NCI-H2171 (cell line): ENCODE measurements at regions not wholly inside any gene's neighbourhood (a gene's known extent, or its start where the extent isn't known, plus 50 kb on each side); places are given as distances from the start of the nearest gene placed in this dataset.
"Not testable (repeated sequence)": the region's sequence is repeated elsewhere in the genome, so short reads cannot be mapped to it uniquely, and the experiment has no call there.

ENCODE experiments used
- DNase-seq: peaks from one replicate; lab custom pipeline; 2025; lab: John Stamatoyannopoulos, UW

DNA sequence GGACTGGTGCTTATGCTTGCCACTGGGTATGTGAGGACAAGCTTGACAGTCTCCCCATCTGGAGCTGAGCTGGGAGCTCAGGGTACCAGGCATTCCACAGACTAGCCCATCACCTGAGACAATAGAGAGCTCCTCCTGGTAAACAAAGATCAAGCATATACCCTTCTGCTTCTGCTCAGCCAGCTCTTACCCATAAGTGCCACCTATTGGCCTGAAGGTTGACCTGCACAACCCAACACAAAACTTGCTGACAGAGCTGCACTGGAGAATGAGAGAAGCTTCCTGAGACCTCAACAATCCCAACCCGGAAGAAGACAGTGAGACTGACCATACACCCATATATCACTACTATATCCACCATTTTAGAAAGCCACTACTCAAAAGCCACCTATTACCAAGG is 1049.2 kb upstream of the INTU start:
- DNase-seq: no peak

DNA sequence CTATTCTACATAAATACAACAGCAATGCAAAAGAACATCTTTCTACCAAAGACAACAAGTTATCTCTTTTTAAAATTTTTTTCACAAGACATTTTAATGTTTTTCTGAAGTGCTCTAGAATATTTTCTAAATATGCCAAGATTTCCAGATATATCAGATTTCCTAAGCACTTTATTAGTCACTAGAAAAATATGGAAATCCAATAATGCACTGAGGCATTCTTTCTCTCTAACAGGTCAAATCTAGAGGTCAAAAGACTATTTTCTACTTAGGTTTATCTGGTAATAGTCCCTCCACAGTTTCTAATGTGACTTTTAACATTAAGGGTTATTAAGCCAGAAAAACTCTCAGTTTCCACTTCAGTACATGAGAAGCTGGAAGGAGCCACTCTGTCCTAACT is 1041.2 kb upstream of the INTU start:
- DNase-seq: no peak

DNA sequence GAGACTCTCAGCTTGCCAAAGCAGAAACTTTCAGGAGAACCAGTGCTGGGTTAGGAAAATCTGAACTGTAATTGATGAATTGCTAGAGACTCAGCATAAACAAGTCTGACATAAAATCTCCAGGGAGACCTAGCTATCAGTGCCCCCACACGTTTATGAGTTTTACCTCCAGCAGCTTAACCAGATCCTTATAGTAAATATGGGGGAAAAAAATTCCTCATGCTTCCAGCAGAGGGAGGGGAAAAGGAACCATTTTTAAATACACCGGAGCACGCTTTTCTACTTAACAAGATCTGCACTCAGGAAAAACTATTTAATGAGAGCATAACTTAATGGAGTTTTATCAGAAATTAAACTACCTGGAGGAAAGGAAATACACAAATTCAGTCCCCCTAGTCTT is 1040.7 kb upstream of the INTU start:
- DNase-seq: no peak

DNA sequence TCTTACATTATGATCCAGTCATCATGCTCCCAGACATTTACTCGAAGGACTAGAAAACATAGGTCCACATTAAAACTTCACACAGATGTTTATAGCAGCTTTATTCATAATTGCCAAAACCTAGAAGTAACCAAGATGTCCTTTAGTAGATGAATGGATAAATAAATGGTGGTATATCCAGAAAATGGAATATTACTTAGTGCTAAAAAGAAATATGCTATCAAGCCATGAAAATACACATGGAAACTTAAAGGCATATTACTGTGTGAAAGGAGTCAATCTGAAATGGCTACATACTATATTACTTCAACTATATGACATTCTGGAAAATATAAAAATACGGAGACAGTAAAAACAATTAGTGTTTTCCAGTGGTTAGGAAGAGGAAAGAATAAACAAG is 1039.1 kb upstream of the INTU start:
- no peak for DNase-seq

DNA sequence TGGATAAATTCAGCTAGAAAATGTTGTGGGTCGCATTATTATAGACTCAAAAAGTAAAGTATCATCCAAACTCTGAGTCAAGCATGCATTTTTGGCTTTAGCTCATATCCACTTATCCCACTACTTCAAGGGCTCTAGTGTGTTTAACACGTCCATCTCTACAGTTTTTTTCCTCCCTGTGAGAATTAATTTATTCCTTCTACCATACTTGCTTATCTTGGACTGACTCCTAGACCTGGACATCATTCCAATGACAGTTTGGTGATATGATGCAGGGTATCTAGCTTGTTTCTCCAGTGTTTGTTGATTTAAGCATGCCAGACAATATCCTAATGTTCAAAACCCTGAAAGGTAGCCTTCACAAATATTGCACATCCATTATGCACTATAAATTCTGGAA is 1037.1 kb upstream of the INTU start:
- DNase-seq: no peak

DNA sequence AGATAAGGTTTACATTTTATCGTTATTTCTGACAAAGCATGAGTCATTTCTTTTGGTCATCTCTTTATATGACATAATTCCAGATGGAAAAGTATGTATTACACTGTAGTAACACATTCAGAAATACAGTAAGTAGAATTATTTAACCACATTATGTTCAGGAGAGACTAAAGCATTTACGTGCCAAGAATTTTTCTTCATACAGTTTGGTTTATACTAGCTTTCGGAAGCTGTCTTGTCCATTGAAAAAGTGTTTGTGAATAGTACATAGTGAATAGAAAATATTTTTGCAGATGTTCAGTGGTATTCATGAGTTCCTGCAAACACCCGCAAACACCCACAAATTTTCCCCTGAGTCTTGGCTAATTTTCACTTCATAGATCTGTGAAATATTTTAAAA is 1033.0 kb upstream of the INTU start:
- DNase-seq: no peak

DNA sequence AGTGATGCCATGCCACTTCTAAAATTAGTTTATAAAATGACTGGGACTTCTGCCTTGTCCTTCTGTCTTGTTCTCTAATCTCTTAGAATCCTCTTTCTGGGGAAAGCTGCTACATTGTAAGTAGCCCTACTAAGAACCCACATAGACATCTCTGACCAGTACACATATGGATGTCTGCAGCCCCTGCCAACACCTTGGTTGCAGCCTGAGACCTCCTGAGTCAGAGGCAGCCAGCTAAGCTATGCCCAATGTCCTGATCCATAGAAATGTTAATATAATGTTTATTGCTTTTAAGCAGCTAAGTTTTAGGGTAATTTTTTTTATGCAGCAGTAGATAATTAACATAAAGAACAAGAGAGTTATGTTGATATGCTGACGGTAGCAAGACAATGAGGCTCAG is 1029.5 kb upstream of the INTU start:
- DNase-seq: no peak

DNA sequence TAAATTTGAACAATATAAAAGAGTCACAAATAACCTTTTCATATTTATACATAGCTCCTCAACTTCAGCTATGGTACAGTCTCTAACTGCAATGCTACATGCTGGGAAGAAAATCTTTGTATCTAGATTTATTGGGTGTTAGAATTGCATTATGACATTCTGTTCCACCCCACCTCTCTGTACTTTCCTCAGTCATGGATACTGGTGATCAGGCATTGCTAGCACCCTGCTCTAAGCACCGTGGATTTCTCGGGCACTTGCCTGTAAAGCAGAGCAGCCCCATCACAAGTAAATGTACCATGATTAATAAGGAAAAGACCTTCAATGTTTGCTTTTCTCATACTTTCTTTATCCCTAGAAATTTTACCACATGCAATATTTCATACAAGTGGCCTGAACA is 1028.9 kb upstream of the INTU start:
- no peak for DNase-seq

DNA sequence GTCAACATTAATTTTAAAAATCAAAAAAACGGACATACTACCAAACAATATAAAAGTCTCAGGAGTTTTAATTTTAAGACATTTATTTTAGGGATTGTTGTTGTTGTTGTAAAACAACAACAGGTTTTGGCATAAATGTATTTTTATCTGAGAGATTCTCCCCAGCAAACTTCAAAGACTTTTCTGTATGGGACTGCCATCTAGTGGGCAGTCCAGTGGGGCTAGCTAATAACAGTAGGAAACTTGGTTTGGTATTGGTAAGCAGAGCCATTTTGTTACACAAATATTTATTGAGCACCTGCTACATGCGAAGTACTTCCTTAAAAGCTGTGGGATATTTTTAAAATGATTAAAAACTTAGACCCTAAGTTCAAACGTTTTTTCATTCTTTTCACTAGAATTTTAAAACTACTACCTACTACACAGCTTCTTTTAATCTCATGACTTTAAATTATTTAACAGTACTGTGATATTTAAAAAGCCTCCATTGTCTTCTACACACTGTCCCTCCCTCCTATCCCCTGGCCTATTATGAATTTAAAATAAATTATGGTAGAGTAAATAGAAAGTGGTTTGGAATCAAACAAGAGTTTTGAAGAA is 1028.4 kb upstream of the INTU start:
- peak; percentile 8 for DNase-seq

DNA sequence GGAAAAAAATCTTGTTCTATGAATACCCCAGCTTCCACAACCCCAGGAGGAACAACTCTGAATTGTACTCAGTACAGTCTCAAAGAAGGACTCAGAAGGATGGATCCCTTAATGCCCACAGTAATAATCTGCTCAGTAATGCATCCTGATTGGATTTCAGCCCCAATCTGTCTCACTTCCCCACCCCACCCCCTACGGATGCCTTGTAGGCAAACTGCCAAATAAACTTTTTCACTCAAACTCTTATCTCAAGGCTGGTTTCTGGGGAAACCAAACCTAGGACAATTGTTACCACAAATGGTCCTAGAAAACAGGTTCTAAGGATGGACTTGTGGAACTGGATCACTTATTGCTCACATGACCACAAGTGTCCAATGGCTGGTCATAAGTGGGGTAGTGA is 1021.8 kb upstream of the INTU start:
- DNase-seq: no peak

DNA sequence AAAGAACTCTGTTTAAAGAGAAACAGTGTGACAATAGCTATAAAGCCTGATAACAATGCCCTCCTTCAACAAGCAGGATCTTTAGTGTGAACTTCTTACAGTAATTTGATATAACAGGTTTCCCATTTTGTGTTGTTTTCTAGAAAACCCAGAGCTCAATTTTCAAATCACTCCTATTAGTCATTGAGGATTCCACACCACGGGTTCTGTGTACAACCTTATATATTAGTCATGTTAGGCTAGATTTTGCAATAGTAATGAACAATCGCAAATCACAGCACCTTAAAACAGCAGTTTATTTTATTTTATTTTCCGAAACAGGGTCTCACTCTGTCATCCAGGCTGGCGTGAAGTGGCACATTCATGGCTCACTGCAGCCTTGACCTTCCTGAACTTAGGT is 1020.9 kb upstream of the INTU start:
- DNase-seq: no peak

DNA sequence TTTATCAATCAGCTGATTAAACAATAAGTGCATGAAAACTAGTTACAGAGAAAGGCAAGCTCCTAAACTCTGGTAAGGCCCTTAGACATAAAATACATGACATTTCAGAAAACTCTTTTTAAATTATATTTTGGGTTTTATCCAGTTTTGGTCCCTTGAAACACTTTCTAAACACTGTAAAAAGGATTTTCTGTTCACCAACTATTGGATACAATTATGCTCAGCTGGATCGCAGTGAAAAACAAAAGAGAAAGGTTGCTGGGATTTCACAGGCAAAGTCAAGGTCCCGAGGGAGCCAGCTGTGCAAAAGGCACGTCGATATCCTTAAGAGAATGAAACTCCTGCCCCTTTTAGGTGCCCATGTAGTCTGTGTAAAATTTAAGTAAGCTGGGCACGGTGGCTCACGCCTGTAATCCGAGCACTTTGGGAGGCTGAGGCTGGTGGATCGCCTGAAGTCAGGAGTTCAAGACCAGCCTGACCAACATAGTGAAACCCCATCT is 1018.4 kb upstream of the INTU start:
- no peak for DNase-seq

DNA sequence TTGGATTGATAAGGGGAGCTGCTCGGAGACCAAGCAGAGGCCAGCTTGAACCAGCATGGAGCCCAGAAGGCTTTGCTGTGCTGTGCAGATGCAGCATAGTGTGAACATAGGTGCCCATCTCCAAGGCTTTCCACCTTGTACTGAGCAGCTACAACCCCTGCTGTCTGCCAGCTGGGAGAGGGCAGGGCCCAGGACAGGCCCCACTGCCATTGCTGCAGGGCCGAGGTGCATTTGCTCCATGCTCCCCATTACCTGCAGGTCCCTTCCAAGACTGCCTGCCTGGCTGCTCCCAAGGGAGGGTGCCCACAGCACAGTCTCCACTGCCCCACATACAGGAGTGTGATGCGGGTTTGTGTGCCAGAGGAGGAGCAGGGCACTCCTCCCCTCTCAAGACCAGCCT is 1016.0 kb upstream of the INTU start:
- no peak for DNase-seq

DNA sequence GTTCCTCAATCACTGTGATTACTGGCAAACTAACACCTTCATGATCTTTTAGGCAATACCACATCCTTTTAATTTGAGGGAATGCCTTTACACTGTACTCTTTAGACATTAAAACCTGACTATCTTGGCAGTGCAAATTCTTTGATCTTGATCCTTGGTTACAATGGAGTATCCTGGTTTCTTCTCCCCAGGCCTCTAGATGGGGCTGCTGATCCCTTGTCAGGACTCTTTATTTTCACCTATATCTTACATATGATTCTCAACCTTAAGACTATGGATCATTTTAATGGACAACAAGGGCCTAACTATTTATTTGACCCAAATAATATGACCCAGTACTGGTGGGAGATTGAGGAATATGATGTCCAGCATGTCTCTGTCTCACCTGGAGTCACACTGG is 1005.5 kb upstream of the INTU start:
- DNase-seq: no peak

DNA sequence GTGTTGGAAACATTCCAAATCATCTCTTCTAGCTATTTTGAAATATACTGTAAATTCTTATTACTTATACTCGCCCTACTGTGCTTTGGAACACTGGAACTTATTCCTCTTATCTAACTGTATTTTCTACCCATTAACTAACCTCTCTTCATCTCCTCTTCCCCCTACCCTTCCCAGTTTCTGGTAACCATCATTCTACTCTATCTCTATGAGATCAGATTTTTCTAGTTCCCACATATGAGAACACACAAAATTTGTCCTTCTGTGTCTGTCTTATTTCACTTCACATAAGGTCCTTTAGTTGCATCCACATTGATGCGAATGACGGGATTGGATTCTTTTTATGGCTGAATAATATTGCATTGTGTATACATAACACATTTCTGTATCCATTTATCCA is 1003.8 kb upstream of the INTU start:
- no peak for DNase-seq

DNA sequence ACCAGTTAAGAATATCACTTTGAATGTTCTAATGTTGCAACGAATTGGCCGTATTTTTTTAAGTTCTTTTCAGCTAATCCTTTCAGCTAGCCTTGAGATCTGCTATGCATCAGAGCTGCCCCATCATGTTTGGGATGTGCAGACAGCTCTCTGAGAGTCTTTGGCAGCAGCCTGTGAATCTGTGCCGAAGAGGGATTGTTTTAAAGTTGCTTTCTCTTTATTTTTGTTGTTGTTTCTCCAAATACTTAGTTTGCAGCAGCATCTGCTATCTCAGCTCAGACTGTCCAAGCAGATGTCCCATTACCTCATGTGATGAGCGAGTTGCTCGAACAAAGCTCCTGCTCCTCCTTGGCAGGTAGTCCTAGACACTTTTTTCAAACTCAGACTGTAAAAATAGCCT is 1002.5 kb upstream of the INTU start:
- no peak for DNase-seq

DNA sequence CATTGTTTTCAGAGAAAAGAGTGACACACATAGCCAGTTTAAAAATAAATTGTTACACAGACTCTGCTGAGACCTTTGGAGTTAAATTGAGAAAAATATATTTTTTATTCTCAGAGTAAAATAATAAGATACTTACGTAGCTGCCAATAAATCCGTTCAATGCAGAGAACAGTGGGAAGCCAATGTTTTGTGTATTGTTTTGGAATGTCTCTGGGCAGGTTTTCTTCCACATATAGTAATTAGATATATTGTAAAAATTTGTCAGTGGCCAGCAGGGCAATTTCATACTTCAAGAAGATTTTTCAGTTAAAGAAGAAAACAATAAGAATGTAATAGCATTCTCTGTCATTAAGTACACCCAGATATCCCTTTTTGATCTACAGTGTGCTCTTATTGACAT is 999.5 kb upstream of the INTU start:
- DNase-seq: no peak

DNA sequence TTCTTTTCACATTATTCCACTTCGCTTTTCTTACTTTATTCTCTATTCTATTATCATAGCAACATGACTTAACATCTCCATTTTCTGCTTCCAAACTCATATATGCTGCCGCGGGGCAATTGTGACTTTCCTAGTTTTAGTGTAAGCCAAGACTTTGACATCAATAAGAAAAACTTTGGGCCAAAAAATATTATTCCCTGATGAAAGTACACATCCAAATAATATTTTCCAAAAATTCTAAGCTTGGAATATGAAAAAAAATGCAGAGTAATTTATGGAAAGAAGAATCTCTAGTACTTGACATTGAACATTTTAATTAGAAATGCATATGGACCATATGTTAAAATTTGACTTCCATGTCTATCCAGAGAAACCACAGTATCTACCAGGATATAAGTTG is 995.1 kb upstream of the INTU start:
- no peak for DNase-seq

DNA sequence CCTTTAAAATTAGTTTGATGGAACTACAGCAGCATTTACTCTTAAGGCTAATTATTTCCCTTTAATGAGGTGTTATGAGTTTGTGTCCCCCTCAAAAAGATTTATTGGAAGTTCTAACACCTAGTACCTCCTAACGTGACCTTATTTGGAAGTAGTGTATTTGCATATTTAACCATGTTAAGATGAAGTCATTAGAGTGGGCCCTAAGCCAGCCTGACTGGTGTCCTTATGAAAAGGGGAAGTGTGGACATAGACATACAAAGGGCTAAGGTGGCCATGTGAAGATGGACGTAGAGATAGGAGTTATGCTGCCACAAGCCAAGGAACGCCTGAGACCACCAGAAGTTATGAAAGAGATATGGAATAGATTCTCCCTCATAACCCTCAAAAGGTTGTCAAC is 985.4 kb upstream of the INTU start:
- no peak for DNase-seq

DNA sequence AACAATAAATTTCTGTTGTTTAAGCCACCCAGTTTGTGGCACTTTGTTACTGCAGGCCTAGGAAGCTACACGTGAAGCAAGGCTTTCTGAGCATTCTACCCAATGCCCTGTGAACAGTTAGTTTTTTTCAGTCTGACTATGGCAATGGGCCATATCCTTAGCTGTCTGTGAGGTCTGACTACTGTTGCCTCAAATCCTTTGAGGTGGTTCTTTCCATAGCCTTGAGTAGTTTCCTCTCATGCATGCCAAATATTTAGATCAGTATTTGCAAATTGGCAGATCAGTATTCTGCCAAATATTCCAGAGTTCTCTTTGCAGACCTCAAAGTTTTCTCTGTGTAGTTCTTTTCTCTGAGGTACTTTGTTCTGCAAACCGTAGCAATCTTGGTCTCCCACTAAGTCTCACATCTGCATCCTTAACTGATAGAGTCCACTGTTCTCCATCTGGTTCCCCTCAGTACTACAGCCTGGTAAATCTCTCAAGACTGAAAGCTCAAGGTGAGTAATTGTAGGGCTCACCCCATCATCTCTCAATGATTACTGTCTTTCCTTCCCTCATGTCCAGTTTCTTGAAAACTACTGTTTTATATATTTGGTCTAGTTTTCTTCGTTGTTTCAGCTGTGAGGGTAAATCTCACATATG is 984.9 kb upstream of the INTU start:
- DNase-seq: no peak

DNA sequence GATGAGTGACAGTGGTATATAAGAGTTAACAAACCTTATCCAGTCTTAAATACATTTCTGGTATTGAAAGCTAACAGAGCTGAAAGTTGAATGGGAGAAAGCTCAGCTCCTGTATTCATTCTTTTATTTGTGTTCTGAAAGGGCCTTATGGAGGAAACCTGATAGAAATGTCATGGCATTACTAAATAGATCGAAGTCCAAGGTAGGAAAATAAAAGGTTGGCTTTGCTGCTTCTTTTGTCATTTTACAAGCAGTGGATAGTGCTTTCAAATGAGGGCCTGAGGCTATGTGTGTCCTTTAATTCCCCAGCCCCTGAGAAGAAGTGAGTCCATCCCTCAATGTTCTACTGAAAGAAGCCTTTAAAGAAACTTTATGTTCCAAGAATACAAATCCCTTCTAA is 974.3 kb upstream of the INTU start:
- DNase-seq: no peak

DNA sequence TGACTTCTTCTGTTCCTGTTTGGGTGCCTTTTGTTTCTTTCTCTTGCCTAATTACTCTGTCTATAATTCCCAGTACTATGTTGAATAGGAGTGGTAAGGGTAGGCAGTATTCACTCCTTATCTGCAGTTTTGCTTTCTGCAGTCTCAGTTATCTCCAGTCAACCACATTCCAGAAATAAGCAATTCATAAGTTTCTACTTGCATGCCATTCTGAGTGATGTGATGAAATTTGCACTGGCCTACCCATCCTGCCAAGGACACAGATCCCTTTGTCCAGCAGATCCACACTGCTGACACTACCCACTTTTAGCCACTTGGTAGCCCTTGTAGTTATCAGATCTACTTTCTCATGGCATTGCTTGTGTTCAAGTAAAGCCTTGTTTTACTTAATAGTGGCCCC is 971.6 kb upstream of the INTU start:
- DNase-seq: no peak

DNA sequence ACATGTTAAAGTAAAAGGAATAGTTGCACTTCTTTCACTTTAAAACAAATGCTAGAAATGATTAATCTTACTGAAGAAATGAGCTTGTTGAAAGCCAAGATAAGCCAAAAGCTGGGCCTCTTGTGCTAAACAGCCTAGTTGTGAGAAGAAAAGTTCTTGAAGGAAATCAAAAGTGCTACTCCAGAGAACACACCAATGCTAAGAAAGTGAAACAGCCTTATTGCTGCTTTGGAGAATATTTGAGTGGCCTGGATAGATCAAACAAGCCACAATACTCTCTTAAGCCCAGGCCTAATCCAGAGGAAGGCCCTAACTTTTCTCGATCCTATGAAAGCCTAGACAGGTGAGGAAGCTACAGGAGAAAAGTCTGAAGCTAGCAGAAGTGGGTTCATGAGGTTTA is 967.9 kb upstream of the INTU start:
- DNase-seq: no peak

DNA sequence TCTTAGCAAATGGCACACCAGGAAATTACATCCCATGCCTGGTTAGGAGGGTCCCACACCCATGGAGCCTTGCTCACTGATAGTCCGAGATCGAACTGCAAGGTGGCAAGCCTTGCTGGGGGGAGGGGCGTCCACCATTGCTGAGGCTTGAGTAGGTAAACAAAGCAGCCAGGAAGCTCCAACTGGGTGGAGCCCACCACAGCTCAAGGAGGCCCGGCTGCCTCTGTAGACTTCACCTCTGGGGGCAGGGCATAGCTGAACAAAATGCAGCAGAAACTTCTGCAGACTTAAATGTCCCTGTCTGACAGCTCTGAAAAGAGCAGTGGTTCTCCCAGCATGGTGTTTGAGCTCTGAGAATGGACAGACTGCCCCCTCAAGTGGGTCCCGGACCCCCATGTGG is 962.7 kb upstream of the INTU start:
- DNase-seq: not testable (repeated sequence)
